ENCODE measurements at regions not wholly inside any gene's neighbourhood (a gene's known extent, or its start where the extent isn't known, plus 50 kb on each side); places are given as distances from the start of the nearest gene placed in this dataset.

- ChIA-PET CTCF (ENCODE audit: low intra/inter-chr PET ratio) (no interaction called here), POLR2A (no interaction called here)
- no peaks in the 10 kb centered on the region for H3K36me3 ChIP-seq (ENCODE audit: control insufficient read depth, insufficient read depth, low read length)
- no peak overlapping the region for H2AFZ ChIP-seq (ENCODE audit: low read depth, low read length)
- FAIRE-seq, result no peak
- intact Hi-C loops (cut with micrococcal nuclease), result no loop called here
- no TSS peak for BruUV-seq (replicated peaks)
- no peak overlapping the region for H3K4me3 ChIP-seq
- H3K27ac ChIP-seq (ENCODE audit: extremely low read depth, low read depth, low read length), result no peak overlapping the region
- no peaks in the 10 kb centered on the region for H3K4me1 ChIP-seq (replicated peaks in 1 of 2; ENCODE audit: control insufficient read depth in 2 of 2, insufficient read depth in 2 of 2, low read length in 2 of 2)
- H3K27me3 ChIP-seq (ENCODE audit: control insufficient read depth in 2 of 2, insufficient read depth in 2 of 2, low read length in 2 of 2), result no peaks in the 10 kb centered on the region
- no peak overlapping the region for H3K4me2 ChIP-seq (ENCODE audit: insufficient read depth, low read length)
- TF ChIP-seq KDM1A (IDR thresholded peaks at IDR 0.05) (no peak), MAFF (IDR thresholded peaks at IDR 0.05; ENCODE audit: low read length) (no peak), ZNF609 (CRISPR knock-in tag; IDR thresholded peaks at IDR 0.05; ENCODE audit: borderline replicate concordance) (no peak), SRSF9 (IDR thresholded peaks at IDR 0.05; ENCODE audit: borderline replicate concordance, low read depth, low read length) (no peak), ZFPM2 (CRISPR knock-in tag; IDR thresholded peaks at IDR 0.05) (no peak), ATF2 (CRISPR knock-in tag; IDR thresholded peaks at IDR 0.05) (no peak), KDM4B (IDR thresholded peaks at IDR 0.05; ENCODE audit: borderline replicate concordance in 2 of 2, low read depth in 1 of 2) (no peak), PURB (CRISPR knock-in tag; IDR thresholded peaks at IDR 0.05; ENCODE audit: low read depth) (no peak), HSF4 (CRISPR knock-in tag; IDR thresholded peaks at IDR 0.05; ENCODE audit: borderline replicate concordance) (no peak), NCOA6 (IDR thresholded peaks at IDR 0.05) (no peak), FOXA1 (IDR thresholded peaks at IDR 0.05; ENCODE audit: borderline replicate concordance) (no peak), ZNF764 (CRISPR knock-in tag; IDR thresholded peaks at IDR 0.05; ENCODE audit: low read depth) (no peak), ZNF311 (CRISPR knock-in tag; IDR thresholded peaks at IDR 0.05) (no peak), CTCF (IDR thresholded peaks at IDR 0.05 in 2 of 3, conservative IDR thresholded peaks at IDR 0.05 in 1 of 3; ENCODE audit: insufficient read depth in 2 of 3, low read depth in 1 of 3, low read length in 3 of 3) (no peak), ETS2 (tag; IDR thresholded peaks at IDR 0.05; ENCODE audit: borderline replicate concordance, poor library complexity, severe bottlenecking) (no peak)
- TF ChIP-seq, protein P1, sequence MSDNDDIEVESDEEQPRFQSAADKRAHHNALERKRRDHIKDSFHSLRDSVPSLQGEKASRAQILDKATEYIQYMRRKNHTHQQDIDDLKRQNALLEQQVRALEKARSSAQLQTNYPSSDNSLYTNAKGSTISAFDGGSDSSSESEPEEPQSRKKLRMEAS (CRISPR knock-in tag; IDR thresholded peaks at IDR 0.05), result no peak
- WGBS (ENCODE audit: insufficient coverage, low coverage, missing lambda C conversion rate), result 0% methylated on average over 3 of the region's 3 CpGs
- no peaks in the 10 kb centered on the region for H3K9me1 ChIP-seq (ENCODE audit: control insufficient read depth, insufficient read depth, low read length)
- no peaks in the 10 kb centered on the region for H3K9me3 ChIP-seq (replicated peaks; ENCODE audit: control insufficient read depth, insufficient read depth, low read depth, low read length)
- no peak for ATAC-seq
- H4K20me1 ChIP-seq (replicated peaks; ENCODE audit: control insufficient read depth, insufficient read depth, low read length), result no peaks in the 10 kb centered on the region
- H3K79me2 ChIP-seq (ENCODE audit: control insufficient read depth, insufficient read depth, low read length), result no peaks in the 10 kb centered on the region
- in situ Hi-C loops (cut with MboI), result no loop called here
- DNase-seq (ENCODE audit: extremely low read depth in 1 of 4, low spot score in 3 of 4), result no peak
- H3K9ac ChIP-seq (ENCODE audit: insufficient read depth in 1 of 2, low read depth in 2 of 2, low read length in 2 of 2), result no peak overlapping the region
Measured at GRCh38 chr4:107392380-107392779, 327.7 kb downstream of the PAPSS1 start.

Measured in K562 (cell line).